Stimulated activated naive B cell treated with anti-CD40 and anti-IgM and Interleukin-4, amounts not matched to agents 10 μg/mL and 1 μg/mL and 100 μg/mL, for 72 hours (primary cell): ENCODE measurements at regions not wholly inside any gene's neighbourhood (a gene's known extent, or its start where the extent isn't known, plus 50 kb on each side); places are given as distances from the start of the nearest gene placed in this dataset.

Experiments used
- ATAC-seq, 2 donors: fragments of 150-1000 bp; cut with Tn5 transposase; replicated peaks; 2 replicates each; pipeline ENCODE4 v1.10.0; 2021; ENCODE audit warnings: moderate library complexity in 1 of 2
- DNase-seq: peaks from one replicate; pipeline ENCODE4 v3.0.0; 2021
- H3K27ac Mint-ChIP-seq: one replicate; pipeline ENCODE4 v1.8.0; 2022; ENCODE audit warnings: mild to moderate bottlenecking, mixed read lengths
- H3K27me3 Mint-ChIP-seq, 2 donors: one replicate each; pipeline ENCODE4 v1.8.0; 2022; ENCODE audit warnings: mixed read lengths in 2 of 2
- H3K36me3 Mint-ChIP-seq, 2 donors: one replicate each; pipeline ENCODE4 v1.8.0; 2022; ENCODE audit warnings: mixed read lengths in 2 of 2, mild to moderate bottlenecking in 1 of 2
- H3K4me1 Mint-ChIP-seq, 2 donors: one replicate each; pipeline ENCODE4 v1.8.0; 2022; ENCODE audit warnings: mixed read lengths in 2 of 2, mild to moderate bottlenecking in 1 of 2
- H3K4me3 Mint-ChIP-seq, 2 donors: one replicate each; pipeline ENCODE4 v1.8.0; 2022; ENCODE audit warnings: mild to moderate bottlenecking in 2 of 2, mixed read lengths in 2 of 2, moderate library complexity in 1 of 2
- H3K9me3 Mint-ChIP-seq, 2 donors: one replicate each; pipeline ENCODE4 v1.8.0; 2022; ENCODE audit warnings: mixed read lengths in 2 of 2, mild to moderate bottlenecking in 1 of 2

- Mint-ChIP-seq H3K36me3 (no peaks in the 10 kb centered on the region), H3K9me3 (no peaks in the 10 kb centered on the region), H3K4me3 (no peak overlapping the region), H3K27me3 (peaks cover 4 to 7% of the 10 kb centered on the region in 2 donors), H3K4me1 (no peaks in the 10 kb centered on the region), H3K27ac (no peak overlapping the region)
- no peak for ATAC-seq
- DNase-seq = no peak
Measured at GRCh38 chr2:215662715-215663114, 226.8 kb upstream of the FN1 start.

DNA sequence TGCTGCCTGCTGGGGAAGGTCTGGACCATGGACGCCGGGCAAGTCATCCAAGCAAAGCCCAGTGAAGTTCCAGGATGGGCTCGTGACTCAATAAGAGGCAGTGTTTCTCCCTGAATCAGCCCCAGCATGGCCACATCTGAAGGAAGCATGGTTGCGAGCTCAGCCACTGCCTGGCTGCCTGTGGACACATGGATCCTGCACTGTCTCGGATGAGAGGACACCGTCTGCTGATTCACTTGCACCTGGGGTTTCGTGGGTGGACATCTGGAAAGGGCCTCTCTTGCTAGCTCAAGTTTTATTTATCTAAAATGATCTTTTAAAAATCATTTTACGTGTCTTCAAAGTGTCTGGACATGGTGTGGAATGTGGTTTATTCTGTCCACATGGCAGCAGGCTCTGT, 224.8 kb upstream of the FN1 start:
- Mint-ChIP-seq H3K9me3 (no peaks in the 10 kb centered on the region), H3K4me1 (no peaks in the 10 kb centered on the region), H3K4me3 (no peak overlapping the region), H3K36me3 (no peaks in the 10 kb centered on the region), H3K27me3 (no peaks in the 10 kb centered on the region), H3K27ac (no peak overlapping the region)
- ATAC-seq = no peak
- no peak for DNase-seq

GRCh38 chr2:215659650-215660049, 223.8 kb upstream of the FN1 start:
- DNase-seq (no peak), ATAC-seq (no peak)
- Mint-ChIP-seq H3K27ac (no peak overlapping the region), H3K36me3 (no peaks in the 10 kb centered on the region), H3K9me3 (no peaks in the 10 kb centered on the region), H3K4me1 (no peaks in the 10 kb centered on the region), H3K27me3 (peaks cover 0 to 6% of the 10 kb centered on the region in 2 donors), H3K4me3 (no peak overlapping the region)

DNA sequence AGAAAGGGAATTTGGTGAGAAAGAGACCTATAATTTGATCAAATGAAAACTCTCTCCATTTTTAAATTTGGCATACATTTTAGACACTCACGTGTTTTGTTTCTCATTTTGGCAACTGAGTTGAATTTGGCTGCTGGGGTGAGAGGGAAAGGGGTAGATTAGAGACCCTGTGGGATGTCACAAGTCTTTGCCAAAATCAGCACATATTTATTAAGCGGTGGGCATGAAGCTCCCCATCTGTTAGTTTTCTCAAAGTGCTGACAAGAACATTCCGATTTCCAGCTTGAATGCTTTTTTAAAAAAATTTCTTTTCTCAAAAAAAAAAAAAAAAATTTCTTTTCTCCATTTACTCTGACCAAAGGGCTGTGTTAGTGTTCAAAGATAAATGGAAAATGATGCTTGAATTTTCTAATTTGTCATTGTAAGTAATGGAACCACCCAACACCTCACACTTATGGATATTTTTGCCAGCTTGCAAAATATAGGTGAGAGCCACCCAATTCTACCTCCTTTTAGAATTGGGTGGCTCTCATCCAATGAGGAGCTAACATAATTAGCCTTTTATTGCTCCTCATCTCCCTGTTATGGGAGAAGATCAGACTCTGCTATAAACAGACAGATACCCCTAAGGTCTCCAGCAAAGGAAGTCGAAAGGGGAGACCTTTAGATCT, 222.9 kb upstream of the FN1 start:
- no peak overlapping the region for H3K4me3 Mint-ChIP-seq
- H3K27ac Mint-ChIP-seq = no peak overlapping the region
- DNase-seq (no peak), ATAC-seq (no peak)
- H3K36me3 Mint-ChIP-seq = no peaks in the 10 kb centered on the region
- H3K9me3 Mint-ChIP-seq = no peaks in the 10 kb centered on the region
- H3K27me3 Mint-ChIP-seq = peaks cover 0 to 6% of the 10 kb centered on the region in 2 donors
- H3K4me1 Mint-ChIP-seq = no peaks in the 10 kb centered on the region

DNA sequence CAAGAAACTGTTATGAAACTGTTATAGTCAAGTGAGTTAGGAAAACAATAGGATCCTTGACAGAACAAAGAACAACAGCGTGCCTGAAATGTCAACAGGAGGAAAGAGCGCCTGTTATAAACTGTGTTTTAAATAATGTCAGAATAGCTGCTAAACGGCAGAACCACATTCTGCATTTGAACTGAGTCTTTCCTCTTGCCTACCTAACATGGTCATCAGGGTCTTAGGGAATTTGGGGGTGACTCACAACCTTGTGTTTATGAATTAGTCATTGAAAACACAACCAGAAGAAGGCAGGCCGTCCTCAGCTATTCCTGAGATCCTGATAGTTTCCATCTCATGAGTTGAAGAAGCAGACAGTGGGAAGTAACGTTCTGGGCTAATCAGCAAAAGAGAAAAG, 222.0 kb upstream of the FN1 start:
- Mint-ChIP-seq H3K27me3 (peaks cover 0 to 6% of the 10 kb centered on the region in 2 donors), H3K4me3 (no peak overlapping the region), H3K36me3 (no peaks in the 10 kb centered on the region), H3K4me1 (no peaks in the 10 kb centered on the region), H3K27ac (no peak overlapping the region), H3K9me3 (no peaks in the 10 kb centered on the region)
- ATAC-seq = no peak
- no peak for DNase-seq

DNA sequence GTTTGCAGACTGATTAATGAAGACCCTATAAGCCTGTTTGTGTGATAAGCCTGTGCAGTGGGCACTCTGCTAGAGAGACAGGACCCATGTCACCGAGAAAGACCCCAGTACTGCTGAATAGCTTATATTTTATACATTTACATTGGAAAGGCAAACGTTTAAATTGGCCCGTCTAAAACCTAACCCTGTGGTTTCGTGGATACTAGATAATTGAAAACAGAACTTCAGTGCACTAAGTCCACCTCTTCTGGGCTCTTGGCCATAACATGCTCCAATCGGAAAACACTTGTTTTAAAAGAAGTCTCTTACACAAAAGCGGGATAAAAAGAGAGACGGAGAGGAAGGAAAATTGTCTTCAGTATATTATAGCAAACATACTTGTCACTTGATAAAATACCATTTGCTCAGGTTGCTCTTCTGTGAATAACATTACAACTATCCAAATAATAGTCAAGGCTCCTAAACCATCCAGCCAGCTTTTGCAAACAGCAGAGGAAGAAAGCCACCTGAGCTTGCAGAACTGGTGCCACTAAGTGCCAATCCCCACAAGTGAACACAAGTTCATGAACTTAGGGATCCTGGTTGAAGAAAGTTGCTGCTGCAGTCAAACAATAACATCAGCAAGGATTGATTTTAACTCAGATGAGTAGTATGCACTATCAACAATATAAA, 218.4 kb upstream of the FN1 start:
- Mint-ChIP-seq H3K36me3 (no peaks in the 10 kb centered on the region), H3K27me3 (peaks cover 0 to 6% of the 10 kb centered on the region in 2 donors), H3K27ac (no peak overlapping the region), H3K4me3 (no peak overlapping the region), H3K9me3 (no peaks in the 10 kb centered on the region), H3K4me1 (no peaks in the 10 kb centered on the region)
- no peak for ATAC-seq
- DNase-seq = no peak

GRCh38 chr2:215653344-215654030, 217.6 kb upstream of the FN1 start:
- no peak overlapping the region for H3K27ac Mint-ChIP-seq
- no peaks in the 10 kb centered on the region for H3K9me3 Mint-ChIP-seq
- ATAC-seq = no peak
- H3K4me3 Mint-ChIP-seq = no peak overlapping the region
- no peaks in the 10 kb centered on the region for H3K36me3 Mint-ChIP-seq
- no peaks in the 10 kb centered on the region for H3K4me1 Mint-ChIP-seq
- DNase-seq = no peak
- H3K27me3 Mint-ChIP-seq = peaks cover 0 to 6% of the 10 kb centered on the region in 2 donors

DNA sequence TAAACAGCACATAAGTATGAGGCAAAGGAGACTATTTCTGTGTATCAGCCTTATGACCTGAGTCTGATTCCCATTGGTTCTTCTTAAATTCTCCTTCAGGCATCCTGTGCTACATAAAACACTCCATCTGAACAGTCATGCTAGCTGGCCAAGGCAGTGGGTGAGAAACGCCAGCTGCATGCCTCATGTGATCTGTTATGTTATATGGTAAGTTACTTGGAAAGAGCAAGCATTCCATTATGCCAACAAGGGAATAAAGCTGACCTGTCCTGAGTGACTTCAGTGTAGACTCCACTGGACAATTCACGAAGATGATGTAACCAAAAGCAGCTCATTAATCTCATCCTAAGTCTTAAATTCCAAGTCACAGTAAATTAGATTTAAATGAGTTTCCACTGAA, 216.5 kb upstream of the FN1 start:
- H3K4me3 Mint-ChIP-seq = no peak overlapping the region
- no peaks in the 10 kb centered on the region for H3K36me3 Mint-ChIP-seq
- peaks cover 0 to 6% of the 10 kb centered on the region in 2 donors for H3K27me3 Mint-ChIP-seq
- no peaks in the 10 kb centered on the region for H3K9me3 Mint-ChIP-seq
- DNase-seq (no peak), ATAC-seq (no peak)
- no peaks in the 10 kb centered on the region for H3K4me1 Mint-ChIP-seq
- H3K27ac Mint-ChIP-seq = no peak overlapping the region

DNA sequence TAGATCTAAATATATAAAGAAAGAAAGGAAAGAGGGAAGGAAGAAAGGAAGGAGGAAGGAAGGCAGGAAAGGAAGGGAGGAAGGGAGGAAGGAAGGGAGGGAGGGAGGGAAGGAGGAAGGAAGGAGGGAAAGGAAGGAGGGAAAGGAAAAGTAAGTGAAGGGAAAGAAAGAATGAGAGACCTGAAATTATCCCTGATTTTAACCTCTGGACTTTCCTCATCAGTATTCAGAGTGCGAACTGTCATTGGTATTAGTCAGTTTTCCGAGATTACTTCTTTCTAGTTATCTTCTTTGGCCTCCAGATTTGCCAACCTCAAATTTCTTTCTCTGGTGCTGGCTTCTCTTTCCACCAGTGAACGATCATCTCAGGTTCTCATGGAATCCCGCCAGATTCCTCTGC, 215.5 kb upstream of the FN1 start:
- H3K36me3 Mint-ChIP-seq = no peaks in the 10 kb centered on the region
- peaks cover 0 to 6% of the 10 kb centered on the region in 2 donors for H3K27me3 Mint-ChIP-seq
- DNase-seq (no peak), ATAC-seq (no peak)
- no peaks in the 10 kb centered on the region for H3K9me3 Mint-ChIP-seq
- H3K4me3 Mint-ChIP-seq = no peak overlapping the region
- no peaks in the 10 kb centered on the region for H3K4me1 Mint-ChIP-seq
- H3K27ac Mint-ChIP-seq = no peak overlapping the region

DNA sequence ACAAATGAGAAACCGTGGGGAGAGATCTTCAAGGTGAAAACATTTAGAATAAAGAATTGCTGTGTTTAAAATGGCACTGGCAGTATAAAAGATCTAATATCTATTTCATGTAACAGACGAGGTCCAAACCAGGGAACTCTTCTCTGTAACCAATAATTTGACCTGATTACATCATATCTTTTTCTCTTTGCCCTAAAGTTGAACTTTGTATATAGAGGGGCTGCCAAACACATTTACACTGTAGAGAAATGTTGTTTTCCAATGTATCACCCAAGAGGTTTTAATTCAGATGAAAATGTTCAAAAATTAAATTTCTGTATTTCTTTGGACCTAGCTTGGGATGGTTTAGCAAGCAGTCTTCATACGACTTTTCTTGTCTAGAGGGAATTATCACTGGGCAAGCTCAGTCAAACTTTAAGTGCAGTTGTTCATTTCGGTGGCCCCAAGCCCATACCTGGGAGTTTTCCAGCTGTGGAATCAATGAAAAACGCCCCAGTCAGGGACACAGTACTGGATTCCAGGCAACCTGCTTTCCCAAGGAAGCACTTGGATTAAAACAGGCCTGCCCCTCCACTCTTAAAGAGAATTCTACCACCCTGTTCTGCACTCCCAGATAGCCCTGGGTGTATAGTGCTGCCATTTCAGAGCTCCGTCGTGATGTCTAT, 208.5 kb upstream of the FN1 start:
- no peaks in the 10 kb centered on the region for H3K27me3 Mint-ChIP-seq
- peaks cover 0 to 4% of the 10 kb centered on the region in 2 donors for H3K9me3 Mint-ChIP-seq
- ATAC-seq (no peak), DNase-seq (no peak)
- no peak overlapping the region for H3K27ac Mint-ChIP-seq
- no peaks in the 10 kb centered on the region for H3K36me3 Mint-ChIP-seq
- no peak overlapping the region for H3K4me3 Mint-ChIP-seq
- no peaks in the 10 kb centered on the region for H3K4me1 Mint-ChIP-seq

GRCh38 chr2:215638687-215639086, 202.8 kb upstream of the FN1 start:
- ATAC-seq (no peak), DNase-seq (no peak)
- H3K27ac Mint-ChIP-seq = no peak overlapping the region
- peaks cover 19 to 24% of the 10 kb centered on the region in 2 donors for H3K9me3 Mint-ChIP-seq
- peaks cover 0 to 5% of the 10 kb centered on the region in 2 donors for H3K36me3 Mint-ChIP-seq
- peaks cover 4 to 5% of the 10 kb centered on the region in 2 donors for H3K27me3 Mint-ChIP-seq
- H3K4me1 Mint-ChIP-seq = no peaks in the 10 kb centered on the region
- no peak overlapping the region for H3K4me3 Mint-ChIP-seq

DNA sequence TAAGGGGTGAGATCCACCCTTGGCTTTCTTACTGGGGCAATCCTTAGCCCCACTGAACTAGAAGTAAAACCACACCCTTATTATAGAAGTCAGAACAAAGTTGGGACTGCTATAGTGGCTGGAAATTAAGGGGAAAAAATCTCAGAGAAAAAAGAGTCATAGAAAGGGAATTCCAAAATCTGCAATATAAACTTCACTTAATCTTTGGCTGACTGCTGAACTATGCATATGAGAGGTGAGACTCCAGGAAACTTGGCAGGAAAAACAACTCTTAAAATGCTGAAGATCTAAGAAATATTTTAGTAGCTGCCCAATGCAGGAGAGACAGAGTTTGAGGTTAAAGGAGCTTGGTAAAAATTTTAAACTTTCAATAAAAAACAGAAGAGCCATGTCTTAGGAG, 201.8 kb upstream of the FN1 start:
- no peak for ATAC-seq
- no peak overlapping the region for H3K27ac Mint-ChIP-seq

DNA sequence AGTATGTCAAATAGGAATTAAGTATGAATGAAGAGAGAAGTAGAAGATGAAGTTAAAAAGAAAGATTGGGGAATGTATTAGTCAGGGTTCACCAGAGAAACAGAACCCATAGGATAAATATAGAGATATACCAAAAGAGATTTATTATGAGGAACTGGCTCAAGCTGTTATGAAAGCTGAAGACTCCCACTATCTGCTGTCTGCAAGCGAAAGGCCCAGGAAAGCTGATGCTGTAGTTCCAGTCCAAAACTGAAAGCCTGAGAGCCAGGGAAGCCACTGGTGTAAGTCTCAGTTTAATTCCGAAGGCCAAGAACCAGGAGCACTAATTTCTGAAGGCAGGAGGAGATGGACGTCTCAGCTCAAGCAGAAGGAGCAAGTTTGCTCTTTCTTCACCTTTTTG, 200.9 kb upstream of the FN1 start:
- Mint-ChIP-seq H3K4me1 (no peaks in the 10 kb centered on the region), H3K9me3 (peaks cover 32% of the 10 kb centered on the region in 2 donors), H3K4me3 (no peak overlapping the region)

More for the DNA sequence above, 201.8 kb upstream of the FN1 start:
- Mint-ChIP-seq H3K27me3 (peaks cover 4 to 5% of the 10 kb centered on the region in 2 donors), H3K4me3 (no peak overlapping the region), H3K9me3 (peaks cover 27 to 31% of the 10 kb centered on the region in 2 donors), H3K4me1 (no peaks in the 10 kb centered on the region), H3K36me3 (peaks cover 0 to 5% of the 10 kb centered on the region in 2 donors)
- DNase-seq = no peak

DNA sequence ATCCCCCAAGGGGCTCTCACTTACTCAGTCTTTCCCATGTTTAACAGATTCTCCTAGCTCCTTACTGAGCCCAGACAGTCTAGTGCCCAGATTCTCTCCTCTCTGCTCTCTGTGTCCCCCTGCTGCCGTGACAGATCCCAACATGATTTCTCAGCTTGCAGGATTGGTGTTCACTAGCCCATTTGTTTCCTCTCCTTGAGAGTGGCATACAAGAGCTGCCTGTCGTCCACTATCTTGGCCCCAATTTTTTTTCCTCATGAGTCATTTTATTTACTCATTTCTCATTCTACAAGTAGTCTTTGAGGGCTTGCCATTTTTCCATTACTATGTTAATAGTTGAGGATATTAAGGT, 199.9 kb upstream of the FN1 start:
- no peak overlapping the region for H3K27ac Mint-ChIP-seq
- H3K36me3 Mint-ChIP-seq = peaks cover 0 to 5% of the 10 kb centered on the region in 2 donors
- peaks cover 32 to 38% of the 10 kb centered on the region in 2 donors for H3K9me3 Mint-ChIP-seq
- peaks cover 4 to 5% of the 10 kb centered on the region in 2 donors for H3K27me3 Mint-ChIP-seq
- H3K4me1 Mint-ChIP-seq = no peaks in the 10 kb centered on the region
- no peak overlapping the region for H3K4me3 Mint-ChIP-seq
- DNase-seq = no peak
- no peak for ATAC-seq

More for the DNA sequence above, 200.9 kb upstream of the FN1 start:
- DNase-seq (no peak), ATAC-seq (no peak)
- no peak overlapping the region for H3K27ac Mint-ChIP-seq
- H3K36me3 Mint-ChIP-seq = peaks cover 0 to 5% of the 10 kb centered on the region in 2 donors
- H3K27me3 Mint-ChIP-seq = peaks cover 4 to 5% of the 10 kb centered on the region in 2 donors
